HUES64 (cell line): ENCODE measurements at regions not wholly inside any gene's neighbourhood (a gene's known extent, or its start where the extent isn't known, plus 50 kb on each side); places are given as distances from the start of the nearest gene placed in this dataset.
A peak's percentile ranks its signal among the peaks of the same experiment; 100 is the strongest.

Experiments
- H3K27ac ChIP-seq: 2 replicates; pipeline ENCODE4 v1.7.0; 2013; ENCODE audit warnings: low read depth, low read length, inconsistent platforms
- H3K27me3 ChIP-seq: 2 replicates; pipeline ENCODE4 v1.6.1; 2013; ENCODE audit warnings: mild to moderate bottlenecking, low read length; ENCODE audit not compliant: insufficient read depth
- H3K36me3 ChIP-seq: 2 replicates; pipeline ENCODE4 v1.6.1; 2013; ENCODE audit warnings: mild to moderate bottlenecking, low read length; ENCODE audit not compliant: insufficient read depth
- H3K4me1 ChIP-seq: 2 replicates; pipeline ENCODE4 v1.6.1; 2013; ENCODE audit warnings: mild to moderate bottlenecking, low read length, moderate library complexity; ENCODE audit not compliant: insufficient read depth
- H3K4me3 ChIP-seq: 2 replicates; pipeline ENCODE4 v1.5.1; 2013; ENCODE audit warnings: mild to moderate bottlenecking, low read length, moderate library complexity
- H3K9ac ChIP-seq: 2 replicates; pipeline ENCODE4 v1.6.1; 2013; ENCODE audit warnings: mild to moderate bottlenecking, low read depth, low read length
- H3K9me3 ChIP-seq: 2 replicates; pipeline ENCODE4 v1.6.1; 2013; ENCODE audit warnings: low read depth, low read length; ENCODE audit not compliant: insufficient read depth
- WGBS: fragments of 150-250, 120-280 bp; methylation state at CpG from one replicate; pipeline ENCODE4 v1.1.7; 2013; ENCODE audit warnings: missing lambda C conversion rate; 5-methylcytosine and 5-hydroxymethylcytosine counted together

DNA sequence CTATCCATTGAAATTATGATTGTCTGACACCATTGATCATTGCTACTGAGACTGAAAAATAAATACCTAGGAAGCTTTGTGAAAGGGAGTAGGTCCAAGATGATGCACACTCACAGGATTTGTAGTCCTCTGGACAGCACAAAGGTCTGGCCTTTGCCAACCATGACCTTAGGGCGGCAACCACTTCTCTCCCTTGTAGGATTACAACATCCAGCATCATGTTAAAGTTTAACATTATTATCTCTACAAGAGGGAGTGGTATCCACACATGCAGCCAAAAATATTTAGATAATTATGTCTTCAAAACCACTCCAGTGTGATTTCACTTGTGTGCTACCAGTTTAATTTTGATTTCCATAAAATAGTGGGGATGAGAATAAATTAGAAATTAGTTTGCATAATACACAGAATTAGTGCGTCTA lies 51.1 kb upstream of the NHSL1 start:
- Histone ChIP-seq H3K27me3 (no peaks in the 10 kb centered on the region), H3K27ac (no peak overlapping the region), H3K4me1 (peaks cover 23% of the 10 kb centered on the region), H3K36me3 (no peaks in the 10 kb centered on the region), H3K9ac (no peak overlapping the region), H3K9me3 (no peaks in the 10 kb centered on the region), H3K4me3 (no peak overlapping the region)
- 75% methylated on average over 2 of the region's 2 CpGs for WGBS

DNA sequence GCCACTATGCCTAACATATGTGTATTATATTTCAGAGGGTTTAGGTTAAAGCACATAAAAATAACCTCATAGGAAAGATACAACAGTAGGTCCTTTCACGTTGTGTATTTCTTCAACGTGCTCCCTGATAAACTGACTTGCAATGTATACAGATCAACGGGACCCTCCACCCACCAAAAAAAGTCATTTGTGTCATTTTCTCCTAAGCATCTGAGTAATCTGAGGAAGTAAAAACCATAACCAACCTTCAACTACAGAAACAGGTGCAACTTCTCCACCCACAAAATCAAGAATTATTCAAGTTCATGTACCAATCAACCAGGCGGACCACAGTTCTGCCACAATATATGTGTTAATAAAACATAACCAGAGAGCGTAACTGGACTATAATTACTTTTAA lies 54.9 kb upstream of the NHSL1 start:
- Histone ChIP-seq H3K27me3 (no peaks in the 10 kb centered on the region), H3K36me3 (no peaks in the 10 kb centered on the region), H3K4me1 (peaks cover 35% of the 10 kb centered on the region), H3K9ac (no peak overlapping the region), H3K27ac (no peak overlapping the region), H3K9me3 (no peaks in the 10 kb centered on the region), H3K4me3 (no peak overlapping the region)
- 87% methylated on average over 5 of the region's 5 CpGs for WGBS

DNA sequence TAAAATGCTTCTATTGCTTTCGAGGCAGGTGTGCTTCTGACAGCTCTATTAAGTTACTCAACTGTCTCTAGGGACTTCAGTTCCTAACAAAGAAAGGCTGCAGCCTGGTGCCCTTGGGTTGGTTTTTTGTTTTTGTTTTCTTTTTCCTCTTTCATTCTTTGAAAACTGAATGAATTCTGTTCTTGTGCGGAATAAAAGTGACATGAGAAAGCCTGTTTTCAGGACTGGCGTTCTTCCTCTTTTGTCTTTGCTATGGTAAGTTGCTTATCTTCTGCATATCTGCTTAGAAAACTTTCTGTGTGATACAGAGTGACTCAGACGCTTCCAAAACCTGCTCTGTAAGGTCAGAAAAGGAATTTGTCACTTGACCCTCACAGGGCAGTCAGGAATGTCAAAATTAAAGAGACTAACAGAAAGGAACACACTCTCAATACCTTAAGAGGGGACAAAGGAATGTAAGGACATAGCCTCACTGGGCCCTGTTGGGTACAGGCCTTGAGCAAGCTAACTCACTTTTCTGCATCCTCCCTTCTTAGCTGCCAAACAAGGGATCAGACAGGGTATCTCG lies 56.2 kb upstream of the NHSL1 start:
- H3K27me3 ChIP-seq: no peaks in the 10 kb centered on the region
- peak overlapping the region; percentile 74 for H3K27ac ChIP-seq
- no peaks in the 10 kb centered on the region for H3K36me3 ChIP-seq
- H3K4me3 ChIP-seq: no peak overlapping the region; the same call in 1 of the 2 replicates
- no peaks in the 10 kb centered on the region for H3K9me3 ChIP-seq
- WGBS: 23% methylated on average over 5 of the region's 5 CpGs
- peak overlapping the region; percentile 23; the same call in 1 of the 2 replicates for H3K9ac ChIP-seq
- H3K4me1 ChIP-seq: peaks cover 40% of the 10 kb centered on the region

DNA sequence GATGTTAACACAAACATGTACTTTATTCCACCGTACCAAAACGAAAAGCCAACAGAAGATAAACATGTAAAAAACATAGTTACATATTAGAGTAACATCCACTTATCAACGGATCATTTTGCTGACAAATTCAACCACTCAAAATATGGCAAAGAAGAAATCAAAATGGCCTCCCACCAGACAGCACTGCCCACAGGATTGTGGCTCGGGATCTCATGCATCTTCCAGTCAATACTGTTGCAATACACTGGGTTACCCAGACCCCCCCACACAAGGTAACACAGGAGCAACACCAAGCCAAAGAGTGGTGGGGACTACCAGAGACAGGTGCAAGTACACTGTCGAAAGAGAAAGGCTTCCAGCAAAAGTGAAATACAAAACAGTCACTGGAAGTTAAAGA lies 57.9 kb upstream of the NHSL1 start:
- Histone ChIP-seq H3K4me1 (peaks cover 53% of the 10 kb centered on the region), H3K9ac (no peak overlapping the region), H3K36me3 (no peaks in the 10 kb centered on the region), H3K4me3 (no peak overlapping the region), H3K27me3 (no peaks in the 10 kb centered on the region), H3K9me3 (no peaks in the 10 kb centered on the region), H3K27ac (no peak overlapping the region)
- WGBS: 92% methylated on average over 5 of the region's 5 CpGs

DNA sequence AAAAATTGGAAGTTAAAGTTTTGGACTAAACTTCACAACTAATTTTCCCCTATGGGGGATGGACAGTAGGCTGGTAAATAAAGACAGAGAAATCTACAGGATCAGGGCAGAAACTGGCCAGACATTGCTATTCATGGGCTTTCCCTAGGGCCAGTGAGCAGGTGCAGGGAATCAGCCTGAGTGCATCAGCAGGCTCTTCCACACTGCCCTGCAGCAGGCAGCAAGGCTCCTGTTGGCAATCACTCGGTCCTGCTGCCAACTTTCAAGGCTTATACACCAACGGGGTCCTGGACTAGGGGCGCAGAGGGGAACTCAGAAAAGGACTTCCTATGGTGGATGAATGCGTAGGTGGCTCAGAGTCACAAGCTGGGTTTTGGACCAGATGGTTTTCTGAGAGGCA lies 59.8 kb upstream of the NHSL1 start:
- H3K27ac ChIP-seq: no peak overlapping the region
- H3K4me1 ChIP-seq: peaks cover 62% of the 10 kb centered on the region
- H3K27me3 ChIP-seq: no peaks in the 10 kb centered on the region
- H3K9me3 ChIP-seq: no peaks in the 10 kb centered on the region
- H3K4me3 ChIP-seq: no peak overlapping the region
- WGBS: 94% methylated on average over 4 of the region's 4 CpGs
- H3K9ac ChIP-seq: no peak overlapping the region
- no peaks in the 10 kb centered on the region for H3K36me3 ChIP-seq

DNA sequence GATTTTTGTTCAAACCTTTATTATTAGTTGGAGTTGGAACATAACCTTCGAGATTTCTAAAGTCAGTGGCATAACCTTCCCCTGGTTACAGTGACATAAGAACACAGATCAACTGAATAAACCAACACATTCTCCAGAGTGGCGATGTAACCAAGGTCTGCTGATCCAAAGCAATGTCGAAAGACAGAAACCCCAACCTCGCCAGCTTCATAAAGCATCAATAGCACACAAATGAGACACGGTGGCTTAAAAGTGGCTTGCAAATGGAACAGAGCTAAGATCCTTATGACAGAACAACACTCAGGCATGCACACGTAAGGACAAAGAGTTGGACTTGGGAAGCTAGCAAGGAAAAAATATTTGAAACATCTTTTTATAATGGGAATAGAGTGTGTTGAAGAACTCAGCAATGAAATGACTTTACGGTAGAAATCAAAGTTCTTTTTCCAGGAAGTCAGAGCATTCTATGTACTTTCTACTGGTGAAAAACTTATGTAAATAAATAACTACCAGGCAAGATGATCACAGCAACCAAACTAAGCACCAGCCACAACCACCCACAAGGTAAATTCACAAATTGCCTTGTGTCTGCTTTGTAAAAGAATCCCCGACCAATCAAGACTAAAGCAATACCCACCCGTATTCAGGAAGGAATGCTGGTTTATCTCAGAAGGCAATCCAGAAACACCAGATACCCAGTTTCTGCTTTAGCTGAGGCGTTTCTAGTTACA lies 61.0 kb upstream of the NHSL1 start:
- Histone ChIP-seq H3K9me3 (no peaks in the 10 kb centered on the region), H3K4me3 (no peak overlapping the region), H3K27me3 (no peaks in the 10 kb centered on the region), H3K9ac (no peak overlapping the region), H3K4me1 (peaks cover 50% of the 10 kb centered on the region), H3K27ac (no peak overlapping the region), H3K36me3 (no peaks in the 10 kb centered on the region)
- WGBS: 79% methylated on average over 10 of the region's 10 CpGs

DNA sequence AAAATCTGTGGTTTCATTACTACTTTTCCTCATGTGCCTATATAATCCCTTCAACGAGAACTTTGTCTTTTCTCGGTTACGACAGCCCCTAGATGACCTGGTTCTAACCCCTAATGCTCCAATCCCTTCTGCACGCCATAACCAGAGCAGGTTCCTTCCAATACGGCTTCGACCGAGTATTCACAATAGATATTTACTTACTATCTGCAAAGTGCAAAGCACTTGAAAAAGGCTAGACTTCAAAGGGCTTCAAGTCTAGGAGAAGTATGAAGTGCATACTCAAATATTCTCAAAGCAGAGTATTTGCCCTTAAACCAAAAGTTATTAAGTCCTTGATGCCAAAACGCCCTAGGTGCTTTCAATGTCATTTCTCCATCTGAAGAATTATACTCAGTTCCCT lies 63.4 kb upstream of the NHSL1 start:
- Histone ChIP-seq H3K4me1 (peaks cover 31% of the 10 kb centered on the region), H3K27ac (no peak overlapping the region), H3K9me3 (no peaks in the 10 kb centered on the region), H3K9ac (no peak overlapping the region), H3K36me3 (no peaks in the 10 kb centered on the region), H3K27me3 (no peaks in the 10 kb centered on the region), H3K4me3 (no peak overlapping the region)
- WGBS: 96% methylated on average over 8 of the region's 8 CpGs

DNA sequence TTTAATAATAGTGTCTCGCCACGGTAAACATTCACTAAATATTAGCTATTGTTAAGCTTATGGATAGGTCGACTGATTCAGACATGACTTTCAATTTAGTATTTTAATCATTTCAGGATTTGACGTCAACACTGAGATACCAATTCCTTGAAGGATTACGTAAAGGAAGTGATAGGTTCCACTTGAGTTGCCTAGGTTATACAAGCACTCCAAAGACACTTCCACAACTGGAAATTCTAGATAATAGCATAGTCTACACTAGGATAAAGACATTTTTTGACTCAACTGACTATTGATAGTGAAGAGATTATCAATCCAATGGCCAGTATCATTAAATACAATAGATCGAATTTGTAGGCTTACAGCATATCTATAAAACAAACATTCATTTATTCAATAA lies 63.9 kb upstream of the NHSL1 start:
- Histone ChIP-seq H3K9me3 (no peaks in the 10 kb centered on the region), H3K4me1 (peaks cover 31% of the 10 kb centered on the region), H3K36me3 (no peaks in the 10 kb centered on the region), H3K27me3 (no peaks in the 10 kb centered on the region), H3K4me3 (no peak overlapping the region), H3K9ac (no peak overlapping the region), H3K27ac (no peak overlapping the region)
- 100% methylated on average over 5 of the region's 6 CpGs for WGBS

DNA sequence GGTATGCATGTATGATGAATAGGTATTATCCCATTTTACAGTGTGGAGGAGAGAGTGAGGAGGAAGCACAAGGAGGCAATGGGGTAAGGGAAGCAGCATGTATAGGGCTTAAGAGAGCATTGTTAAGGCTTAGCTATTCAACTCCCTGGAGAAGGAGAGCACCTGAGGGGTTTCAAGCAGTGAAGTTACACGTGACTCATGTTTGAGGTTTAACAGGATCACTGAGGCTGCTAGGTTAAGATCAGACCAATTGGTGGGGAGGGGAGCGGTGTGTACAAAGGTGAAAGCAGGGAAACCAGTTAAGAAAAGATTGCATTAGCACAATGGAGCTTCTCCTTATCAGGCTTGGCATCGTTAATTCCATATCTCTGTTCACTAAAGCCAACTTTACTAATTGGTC lies 64.4 kb upstream of the NHSL1 start:
- Histone ChIP-seq H3K9me3 (no peaks in the 10 kb centered on the region), H3K4me3 (no peak overlapping the region), H3K27me3 (no peaks in the 10 kb centered on the region), H3K9ac (no peak overlapping the region), H3K36me3 (no peaks in the 10 kb centered on the region), H3K27ac (no peak overlapping the region), H3K4me1 (peaks cover 31% of the 10 kb centered on the region)
- 69% methylated on average over 3 of the region's 3 CpGs for WGBS

DNA sequence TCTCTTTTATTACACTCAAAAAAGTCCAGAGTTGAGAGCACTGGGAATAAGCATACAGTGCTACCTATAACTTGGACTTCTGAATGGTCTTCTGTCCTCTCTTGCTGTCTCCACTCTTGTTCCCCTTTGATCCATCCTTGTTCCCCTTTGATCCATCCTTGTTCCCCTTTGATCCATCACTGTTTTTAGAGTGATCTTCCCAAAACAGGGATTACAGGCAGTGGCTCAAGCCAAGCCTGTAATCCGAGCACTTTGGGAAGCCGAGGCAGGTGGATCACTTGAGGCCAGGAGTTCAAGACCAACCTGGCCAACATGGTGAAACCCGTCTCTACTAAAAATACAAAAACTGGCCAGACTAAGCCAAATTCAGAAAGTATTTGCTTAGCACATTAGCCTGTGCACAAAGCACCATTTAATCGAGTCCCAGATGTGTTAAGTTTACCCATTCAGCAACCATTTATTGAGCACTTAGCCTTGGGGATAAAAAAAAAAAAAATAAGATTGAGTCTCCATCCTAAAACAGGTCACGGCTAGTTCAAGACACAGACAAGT lies 65.0 kb upstream of the NHSL1 start:
- no peak overlapping the region for H3K27ac ChIP-seq
- WGBS: 94% methylated on average over 5 of the region's 5 CpGs
- no peaks in the 10 kb centered on the region for H3K27me3 ChIP-seq
- H3K4me1 ChIP-seq: peaks cover 31% of the 10 kb centered on the region
- no peak overlapping the region for H3K4me3 ChIP-seq
- no peaks in the 10 kb centered on the region for H3K36me3 ChIP-seq
- no peak overlapping the region for H3K9ac ChIP-seq
- no peaks in the 10 kb centered on the region for H3K9me3 ChIP-seq

DNA sequence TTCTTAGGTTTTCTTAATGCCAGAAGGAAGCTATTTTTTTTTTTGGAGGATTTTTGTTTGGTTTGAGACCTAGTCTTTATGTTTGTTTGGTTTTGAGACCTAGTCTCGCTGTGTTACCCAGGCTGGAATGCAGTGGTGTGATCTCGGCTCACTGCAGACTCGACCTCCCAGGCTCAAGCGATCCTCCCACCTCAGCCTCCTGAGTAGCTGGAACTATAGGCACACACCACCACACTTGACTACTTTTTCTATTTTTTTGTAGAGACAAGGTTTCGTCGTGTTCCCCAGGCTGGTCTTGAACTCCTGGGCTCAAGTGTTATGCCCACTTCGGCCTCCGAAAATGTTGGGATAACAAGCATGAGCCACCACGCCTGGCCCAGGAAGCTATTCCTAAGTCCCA lies 67.8 kb upstream of the NHSL1 start:
- no peaks in the 10 kb centered on the region for H3K27me3 ChIP-seq
- H3K9ac ChIP-seq: no peak overlapping the region
- H3K4me3 ChIP-seq: no peak overlapping the region
- H3K36me3 ChIP-seq: no peaks in the 10 kb centered on the region
- H3K27ac ChIP-seq: no peak overlapping the region
- peaks cover 42% of the 10 kb centered on the region for H3K4me1 ChIP-seq
- no peaks in the 10 kb centered on the region for H3K9me3 ChIP-seq
- 93% methylated on average over 9 of the region's 9 CpGs for WGBS
